Upper lobe of left lung (tissue), 4 donors: ENCODE measurements at regions not wholly inside any gene's neighbourhood (a gene's known extent, or its start where the extent isn't known, plus 50 kb on each side); places are given as distances from the start of the nearest gene placed in this dataset.
"Not testable (repeated sequence)": the region's sequence is repeated elsewhere in the genome, so short reads cannot be mapped to it uniquely, and the experiment has no call there.

Experiments
- POLR2A ChIP-seq, 4 donors: fragments of 450-650 bp; IDR thresholded peaks; one replicate each; pipeline ENCODE4 v1.5.1; 2016 to 2017; ENCODE audit warnings: antibody characterized with exemption in 4 of 4, mild to moderate bottlenecking in 2 of 4
- POLR2AphosphoS5 ChIP-seq, 2 donors: sonication (generic); formaldehyde crosslinking; IDR thresholded peaks; one replicate each; pipeline ENCODE4 v1.5.1; 2017; ENCODE audit warnings: antibody characterized with exemption in 2 of 2
- TF ChIP-seq, protein P1 (sequence below), 6 experiments: fragments of 450-650 bp in 4 of 6; fragments of 200-600 bp in 2 of 6; sonication (generic) in 2 of 6; IDR thresholded peaks; one replicate each; pipeline ENCODE4 v1.5.1; 2016 to 2019; ENCODE audit warnings: antibody characterized with exemption in 6 of 6

- TF ChIP-seq, protein P1, sequence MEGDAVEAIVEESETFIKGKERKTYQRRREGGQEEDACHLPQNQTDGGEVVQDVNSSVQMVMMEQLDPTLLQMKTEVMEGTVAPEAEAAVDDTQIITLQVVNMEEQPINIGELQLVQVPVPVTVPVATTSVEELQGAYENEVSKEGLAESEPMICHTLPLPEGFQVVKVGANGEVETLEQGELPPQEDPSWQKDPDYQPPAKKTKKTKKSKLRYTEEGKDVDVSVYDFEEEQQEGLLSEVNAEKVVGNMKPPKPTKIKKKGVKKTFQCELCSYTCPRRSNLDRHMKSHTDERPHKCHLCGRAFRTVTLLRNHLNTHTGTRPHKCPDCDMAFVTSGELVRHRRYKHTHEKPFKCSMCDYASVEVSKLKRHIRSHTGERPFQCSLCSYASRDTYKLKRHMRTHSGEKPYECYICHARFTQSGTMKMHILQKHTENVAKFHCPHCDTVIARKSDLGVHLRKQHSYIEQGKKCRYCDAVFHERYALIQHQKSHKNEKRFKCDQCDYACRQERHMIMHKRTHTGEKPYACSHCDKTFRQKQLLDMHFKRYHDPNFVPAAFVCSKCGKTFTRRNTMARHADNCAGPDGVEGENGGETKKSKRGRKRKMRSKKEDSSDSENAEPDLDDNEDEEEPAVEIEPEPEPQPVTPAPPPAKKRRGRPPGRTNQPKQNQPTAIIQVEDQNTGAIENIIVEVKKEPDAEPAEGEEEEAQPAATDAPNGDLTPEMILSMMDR (IDR thresholded peaks at IDR 0.05): not testable (repeated sequence)
- TF ChIP-seq POLR2A, POLR2AphosphoS5 (IDR thresholded peaks at IDR 0.05): not testable (repeated sequence)
Observed at GRCh38 chr14:101090478-101090877, 187.0 kb upstream of the RTL1 start.
